AG09309 (cell line): ENCODE measurements at regions not wholly inside any gene's neighbourhood (a gene's known extent, or its start where the extent isn't known, plus 50 kb on each side); places are given as distances from the start of the nearest gene placed in this dataset.

Experiments used
- DNase-seq: peaks from one replicate; pipeline ENCODE4 v3.0.0-alpha.2; 2010; ENCODE audit warnings: low read depth
- H3K4me3 ChIP-seq: 2 replicates; pipeline ENCODE4 v1.5.1; 2011; ENCODE audit warnings: mild to moderate bottlenecking, low read depth, low read length, moderate library complexity; ENCODE audit not compliant: control insufficient read depth
- TF ChIP-seq, protein P1 (sequence below): IDR thresholded peaks from 2 replicates; pipeline ENCODE4 v1.5.1; 2011; ENCODE audit warnings: mild to moderate bottlenecking, low read depth, low read length, inconsistent platforms; ENCODE audit not compliant: insufficient read depth, control insufficient read depth; ENCODE audit errors: missing control alignments

DNA sequence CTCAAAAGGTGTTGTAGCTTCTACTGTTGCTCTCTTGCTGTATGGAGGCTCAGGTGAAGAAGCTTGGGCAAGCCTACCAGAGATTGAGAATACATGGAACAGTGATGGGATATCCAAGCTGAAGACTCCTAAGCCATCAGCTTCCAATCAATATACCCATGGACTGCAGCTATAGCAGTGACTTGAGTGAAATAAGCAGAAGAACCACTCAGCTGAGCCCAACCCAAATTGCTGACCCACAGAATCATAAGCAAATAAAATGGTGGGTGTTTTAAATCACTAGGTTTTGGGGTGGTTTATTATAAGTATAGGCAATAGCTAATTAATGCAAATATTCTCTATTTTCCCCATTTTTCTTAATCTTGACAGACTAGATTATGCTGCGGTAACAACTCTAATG, 147.7 kb upstream of the SALL1 start:
- no peak overlapping the region for H3K4me3 ChIP-seq
- no peak for DNase-seq
- TF ChIP-seq, protein P1, sequence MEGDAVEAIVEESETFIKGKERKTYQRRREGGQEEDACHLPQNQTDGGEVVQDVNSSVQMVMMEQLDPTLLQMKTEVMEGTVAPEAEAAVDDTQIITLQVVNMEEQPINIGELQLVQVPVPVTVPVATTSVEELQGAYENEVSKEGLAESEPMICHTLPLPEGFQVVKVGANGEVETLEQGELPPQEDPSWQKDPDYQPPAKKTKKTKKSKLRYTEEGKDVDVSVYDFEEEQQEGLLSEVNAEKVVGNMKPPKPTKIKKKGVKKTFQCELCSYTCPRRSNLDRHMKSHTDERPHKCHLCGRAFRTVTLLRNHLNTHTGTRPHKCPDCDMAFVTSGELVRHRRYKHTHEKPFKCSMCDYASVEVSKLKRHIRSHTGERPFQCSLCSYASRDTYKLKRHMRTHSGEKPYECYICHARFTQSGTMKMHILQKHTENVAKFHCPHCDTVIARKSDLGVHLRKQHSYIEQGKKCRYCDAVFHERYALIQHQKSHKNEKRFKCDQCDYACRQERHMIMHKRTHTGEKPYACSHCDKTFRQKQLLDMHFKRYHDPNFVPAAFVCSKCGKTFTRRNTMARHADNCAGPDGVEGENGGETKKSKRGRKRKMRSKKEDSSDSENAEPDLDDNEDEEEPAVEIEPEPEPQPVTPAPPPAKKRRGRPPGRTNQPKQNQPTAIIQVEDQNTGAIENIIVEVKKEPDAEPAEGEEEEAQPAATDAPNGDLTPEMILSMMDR, result no peak

DNA sequence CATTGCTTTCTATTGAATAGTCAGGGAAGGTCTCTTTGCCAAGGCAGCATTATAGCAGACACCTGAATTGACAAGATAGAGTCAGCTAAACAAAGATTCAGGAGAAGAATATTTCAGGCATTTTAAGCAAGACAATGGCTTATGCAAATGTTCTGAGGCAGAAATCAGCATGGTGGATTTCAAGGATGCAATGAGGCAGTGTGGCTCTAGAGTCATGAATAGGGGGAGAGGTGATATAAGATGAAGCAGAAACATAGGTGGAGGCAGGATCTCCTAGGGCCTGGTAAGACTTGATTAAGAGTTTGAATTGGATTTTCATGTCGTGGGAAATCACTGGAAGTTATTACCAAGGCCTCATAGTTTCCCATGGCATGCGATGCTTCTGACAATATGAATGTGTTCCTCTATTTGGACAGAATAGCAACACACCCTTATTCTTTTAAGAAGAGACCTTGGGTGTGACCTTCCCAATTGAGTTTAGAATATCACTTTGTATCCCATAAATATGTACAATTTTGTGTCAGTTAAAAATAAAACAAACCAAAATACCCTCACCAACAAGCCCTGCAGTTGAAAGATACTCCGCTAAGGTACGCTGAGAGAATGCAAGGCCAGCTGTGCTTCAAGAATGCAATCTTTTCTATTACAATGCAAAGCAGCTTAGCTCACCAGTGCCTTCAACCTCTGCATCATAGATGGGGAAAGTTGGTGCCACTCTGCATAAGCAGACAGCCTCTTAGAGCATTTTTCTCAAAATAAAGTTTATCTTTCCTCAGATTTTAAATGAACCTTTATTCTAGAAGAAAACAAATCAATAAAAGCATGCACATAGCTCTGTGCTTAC, 139.6 kb upstream of the SALL1 start:
- H3K4me3 ChIP-seq, result no peak overlapping the region
- DNase-seq, result no peak
- TF ChIP-seq, protein P1, result no peak

DNA sequence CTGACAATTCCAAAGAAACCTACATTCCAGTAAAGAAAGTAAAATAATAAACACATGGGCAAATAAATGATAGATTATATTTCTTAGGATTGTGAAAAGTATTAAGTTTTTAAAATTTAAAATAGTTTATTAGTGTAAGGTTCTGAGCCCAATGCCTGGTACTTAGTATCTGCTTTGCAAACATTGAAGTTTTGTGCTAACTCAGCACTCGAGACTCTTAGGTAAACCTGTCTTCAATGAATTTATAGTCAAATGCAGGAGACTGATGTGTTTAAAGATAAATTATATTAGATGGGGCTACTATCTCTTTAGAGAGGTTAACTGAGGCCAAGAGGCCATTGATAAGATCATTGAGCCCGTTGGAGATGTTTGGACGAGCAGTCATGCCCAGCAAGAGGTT, 138.3 kb upstream of the SALL1 start:
- no peak overlapping the region for H3K4me3 ChIP-seq
- TF ChIP-seq, protein P1, result no peak
- no peak for DNase-seq

DNA sequence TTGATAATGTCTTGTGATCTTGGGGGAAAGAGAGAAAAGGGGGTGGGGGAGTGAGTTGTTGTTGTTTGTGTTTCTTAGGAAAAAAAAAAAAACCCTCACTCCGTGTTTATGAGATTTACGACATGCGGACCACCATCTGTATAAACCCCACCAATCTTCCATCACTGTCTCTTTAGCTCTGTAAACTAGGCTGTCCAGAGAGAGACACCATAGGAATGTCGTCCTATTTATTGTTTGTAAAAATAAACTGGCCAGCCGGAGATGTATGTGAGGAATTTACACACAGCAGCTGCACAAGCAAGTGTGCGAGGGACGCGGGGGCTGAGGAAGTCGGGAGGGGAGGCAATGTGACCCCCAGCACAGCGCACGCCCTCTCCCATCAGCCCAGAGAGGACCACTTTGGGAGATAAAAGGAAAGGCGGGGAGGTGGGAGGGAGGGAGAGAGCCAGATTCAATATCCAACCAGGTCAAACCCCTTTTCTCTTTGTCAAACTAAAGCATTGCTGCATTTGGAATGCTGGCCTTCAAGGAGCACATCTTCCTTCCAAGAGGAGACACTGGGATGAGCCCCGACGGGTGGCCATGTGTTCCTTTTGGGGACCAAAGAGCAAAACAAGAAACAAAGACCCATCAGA, 136.2 kb upstream of the SALL1 start:
- no peak overlapping the region for H3K4me3 ChIP-seq
- TF ChIP-seq, protein P1, result no peak
- no peak for DNase-seq

DNA sequence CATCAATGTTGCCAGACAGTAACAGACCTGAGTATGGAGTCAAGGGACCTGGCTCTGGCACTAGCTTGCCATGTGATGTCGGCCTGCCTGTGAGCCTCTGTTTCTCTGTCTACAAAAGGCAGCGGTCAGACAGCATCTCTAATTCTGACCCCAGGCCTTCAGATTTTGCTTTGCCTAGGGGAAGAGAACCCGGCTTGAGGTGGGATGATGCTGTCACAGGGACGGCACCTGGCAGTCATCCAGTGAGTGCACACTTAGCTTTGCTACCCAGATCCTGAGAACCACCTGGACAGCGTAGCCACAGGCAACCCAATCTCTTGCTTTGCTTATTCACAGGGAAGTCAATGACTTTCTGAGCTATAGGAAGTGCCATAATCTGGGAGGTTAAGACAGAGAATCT, 135.2 kb upstream of the SALL1 start:
- no peak overlapping the region for H3K4me3 ChIP-seq
- no peak for DNase-seq
- TF ChIP-seq, protein P1, result no peak

DNA sequence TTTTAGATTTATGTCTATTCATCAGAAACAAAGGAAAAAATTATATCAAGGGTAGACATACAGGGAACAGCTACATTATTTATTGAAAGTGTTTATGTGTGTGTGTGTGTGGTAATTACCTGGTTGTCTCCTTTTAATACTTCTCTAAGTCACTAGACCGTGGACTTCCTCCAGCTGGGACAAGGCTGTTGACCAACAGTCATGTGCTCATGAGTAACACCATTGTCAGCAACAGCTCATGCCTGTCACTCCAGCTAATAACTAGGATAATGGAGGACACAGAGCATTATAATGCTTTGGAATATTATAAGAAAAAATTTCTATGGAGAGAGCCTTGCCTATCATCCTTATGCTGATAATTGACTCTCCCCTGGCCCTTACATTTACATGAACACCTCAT, 125.3 kb upstream of the SALL1 start:
- no peak for DNase-seq
- TF ChIP-seq, protein P1, result no peak
- H3K4me3 ChIP-seq, result no peak overlapping the region
